Mesendoderm (in vitro differentiated cells): ENCODE measurements at regions not wholly inside any gene's neighbourhood (a gene's known extent, or its start where the extent isn't known, plus 50 kb on each side); places are given as distances from the start of the nearest gene placed in this dataset.

Experiments used
- DNase-seq: peaks from one replicate; pipeline ENCODE4 v3.0.0; 2013
- H2AK5ac ChIP-seq: 2 replicates; pipeline ENCODE4 v1.6.1; 2013; ENCODE audit warnings: low read length, inconsistent platforms
- H2BK120ac ChIP-seq: 2 replicates; pipeline ENCODE4 v1.6.1; 2013; ENCODE audit warnings: low read depth, mild to moderate bottlenecking, low read length, moderate library complexity, mixed read lengths
- H2BK15ac ChIP-seq: replicated peaks from 2 replicates; pipeline ENCODE4 v1.6.1; 2013; ENCODE audit warnings: low read depth, mild to moderate bottlenecking, moderate library complexity
- H2BK5ac ChIP-seq: 2 replicates; pipeline ENCODE4 v1.6.1; 2013; ENCODE audit warnings: low read length, inconsistent platforms
- H3K18ac ChIP-seq: 2 replicates; pipeline ENCODE4 v1.6.1; 2013; ENCODE audit warnings: mild to moderate bottlenecking, low read length, mixed read lengths
- H3K23ac ChIP-seq: one replicate; pipeline ENCODE4 v1.6.1; 2013; ENCODE audit warnings: low read length
- H3K27ac ChIP-seq: 2 replicates; pipeline ENCODE4 v1.5.1; 2013; ENCODE audit warnings: low read depth, mild to moderate bottlenecking, inconsistent platforms, low read length, moderate library complexity
- H3K27me3 ChIP-seq: 2 replicates; pipeline ENCODE4 v1.6.1; 2013; ENCODE audit warnings: low read length, control low read depth, mild to moderate bottlenecking, inconsistent platforms; ENCODE audit not compliant: insufficient read depth, poor library complexity
- H3K36me3 ChIP-seq: 2 replicates; pipeline ENCODE4 v1.6.1; 2013; ENCODE audit warnings: low read length, inconsistent platforms; ENCODE audit not compliant: control insufficient read depth, insufficient read depth
- H3K4ac ChIP-seq: one replicate; pipeline ENCODE4 v1.6.1; 2013; ENCODE audit warnings: low read depth, mild to moderate bottlenecking, low read length, moderate library complexity
- H3K4me1 ChIP-seq: 2 replicates; pipeline ENCODE4 v1.6.1; 2013; ENCODE audit warnings: low read depth, low read length, inconsistent platforms; ENCODE audit not compliant: control insufficient read depth
- H3K4me2 ChIP-seq: 2 replicates; pipeline ENCODE4 v1.6.1; 2013; ENCODE audit warnings: low read length
- H3K4me3 ChIP-seq: 2 replicates; pipeline ENCODE4 v1.5.1; 2013; ENCODE audit warnings: mild to moderate bottlenecking, low read length
- H3K56ac ChIP-seq: one replicate; pipeline ENCODE4 v1.6.1; 2013; ENCODE audit warnings: low read length
- H3K79me1 ChIP-seq: 2 replicates; pipeline ENCODE4 v1.6.1; 2013; ENCODE audit warnings: low read length, inconsistent platforms
- H3K79me2 ChIP-seq: 2 replicates; pipeline ENCODE4 v1.6.1; 2013; ENCODE audit warnings: mild to moderate bottlenecking, low read length; ENCODE audit not compliant: control insufficient read depth, insufficient read depth
- H3K9ac ChIP-seq: 2 replicates; pipeline ENCODE4 v1.6.1; 2013; ENCODE audit warnings: low read length, inconsistent platforms
- H4K5ac ChIP-seq: one replicate; pipeline ENCODE4 v1.6.1; 2013; ENCODE audit warnings: low read length
- H4K8ac ChIP-seq: one replicate; pipeline ENCODE4 v1.6.1; 2013; ENCODE audit warnings: low read depth, mild to moderate bottlenecking, control low read depth, low read length, moderate library complexity
- WGBS: extraction: QIAGEN DNeasy Blood & Tissue Kit; methylation state at CpG from one replicate; pipeline ENCODE4 v1.1.7; 2013; ENCODE audit warnings: low lambda C conversion rate, missing lambda C conversion rate; ENCODE audit not compliant: insufficient coverage; ENCODE audit errors: extremely low coverage; 5-methylcytosine and 5-hydroxymethylcytosine counted together

DNA sequence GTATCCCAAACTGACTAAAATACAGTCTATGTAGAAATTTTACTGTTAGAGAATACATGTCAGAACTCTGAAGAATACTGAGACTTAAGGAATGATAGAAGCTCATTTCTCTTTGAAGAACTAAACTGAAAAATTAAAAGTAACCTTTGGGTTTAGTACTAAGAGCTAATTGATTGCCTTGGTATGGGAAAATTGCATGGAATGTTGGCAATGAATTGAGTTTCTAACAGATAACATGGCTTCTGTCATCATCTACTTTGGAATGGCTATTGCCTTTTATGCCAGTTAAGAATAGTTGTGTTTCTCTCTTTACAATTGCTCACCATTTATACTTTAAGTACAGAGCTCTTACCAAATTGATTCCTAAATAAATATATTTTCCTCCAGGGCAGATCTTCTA lies 308.8 kb upstream of the SYT1 start:
- Histone ChIP-seq H3K79me1 (no peaks in the 10 kb centered on the region), H3K4me1 (no peaks in the 10 kb centered on the region), H2BK5ac (no peak overlapping the region), H2AK5ac (no peak overlapping the region), H3K9ac (no peak overlapping the region), H3K27me3 (no peaks in the 10 kb centered on the region), H3K4me3 (no peak overlapping the region), H4K5ac (no peak overlapping the region), H3K4ac (no peak overlapping the region), H3K36me3 (no peaks in the 10 kb centered on the region), H3K27ac (no peak overlapping the region), H2BK120ac (no peak overlapping the region), H3K56ac (no peak overlapping the region), H3K18ac (no peak overlapping the region), H3K23ac (no peak overlapping the region), H3K79me2 (no peaks in the 10 kb centered on the region), H4K8ac (no peak overlapping the region), H2BK15ac (no peak overlapping the region), H3K4me2 (no peak overlapping the region)
- peak; percentile 45 for DNase-seq

DNA sequence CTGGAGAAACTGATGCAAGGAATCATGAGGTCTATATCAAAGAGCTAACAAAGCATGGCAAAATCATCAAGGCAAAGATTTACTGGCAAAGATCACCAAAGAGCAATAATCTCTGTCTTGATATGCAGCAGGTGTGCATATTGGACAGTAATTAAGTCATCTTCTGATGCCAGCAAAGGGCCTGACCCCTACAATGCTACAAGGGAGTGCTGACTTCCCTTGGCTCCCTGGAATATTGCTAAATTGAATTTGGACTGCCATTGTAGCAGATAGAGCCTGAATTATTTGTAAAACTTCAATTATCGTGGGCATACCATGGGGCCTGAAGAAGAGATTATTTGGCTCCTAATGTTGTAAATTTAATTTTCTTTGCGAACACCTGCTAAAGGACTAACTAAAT lies 307.9 kb upstream of the SYT1 start:
- Histone ChIP-seq H3K9ac (no peak overlapping the region), H3K4me1 (no peaks in the 10 kb centered on the region), H3K23ac (no peak overlapping the region), H2BK120ac (no peak overlapping the region), H3K27me3 (no peaks in the 10 kb centered on the region), H4K5ac (no peak overlapping the region), H3K56ac (no peak overlapping the region), H3K4me2 (no peak overlapping the region), H2BK15ac (no peak overlapping the region), H3K18ac (no peak overlapping the region), H2AK5ac (no peak overlapping the region), H3K79me2 (no peaks in the 10 kb centered on the region), H3K79me1 (no peaks in the 10 kb centered on the region), H3K4ac (no peak overlapping the region), H4K8ac (no peak overlapping the region), H3K4me3 (no peak overlapping the region), H3K27ac (no peak overlapping the region), H2BK5ac (no peak overlapping the region), H3K36me3 (no peaks in the 10 kb centered on the region)
- no CpG with 5 or more reads among the region's 2 CpGs for WGBS
- no peak for DNase-seq

DNA sequence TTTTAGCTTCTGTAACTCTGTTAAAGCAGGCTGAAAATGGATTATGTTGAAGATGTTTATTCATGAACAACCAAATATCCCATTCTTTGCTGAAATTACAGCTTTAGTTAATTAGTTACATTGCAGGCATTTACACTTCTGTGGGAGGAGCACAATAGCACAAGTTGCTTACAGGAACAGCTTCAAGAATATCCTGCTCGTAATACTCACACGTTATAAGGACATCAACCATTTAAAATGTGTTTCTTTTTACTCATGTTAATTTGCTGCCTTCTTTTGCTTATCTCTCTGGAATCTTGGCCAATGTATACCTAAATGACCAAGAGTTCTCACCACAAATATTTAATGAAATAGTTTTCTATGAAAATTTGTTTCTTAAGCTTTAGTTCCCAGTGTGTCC lies 305.2 kb upstream of the SYT1 start:
- no peak overlapping the region for H2BK120ac ChIP-seq
- H3K56ac ChIP-seq, result no peak overlapping the region
- no peak overlapping the region for H3K4ac ChIP-seq
- no peak overlapping the region for H3K9ac ChIP-seq
- H3K4me1 ChIP-seq, result no peaks in the 10 kb centered on the region
- no peak overlapping the region for H3K4me3 ChIP-seq
- no peaks in the 10 kb centered on the region for H3K79me1 ChIP-seq
- no peaks in the 10 kb centered on the region for H3K79me2 ChIP-seq
- no peak overlapping the region for H4K8ac ChIP-seq
- no peaks in the 10 kb centered on the region for H3K36me3 ChIP-seq
- H3K4me2 ChIP-seq, result no peak overlapping the region
- no peak overlapping the region for H2BK15ac ChIP-seq
- H2BK5ac ChIP-seq, result no peak overlapping the region
- no peak overlapping the region for H3K18ac ChIP-seq
- no peak overlapping the region for H3K27ac ChIP-seq
- WGBS, result no CpG with 5 or more reads among the region's 2 CpGs
- no peaks in the 10 kb centered on the region for H3K27me3 ChIP-seq
- H2AK5ac ChIP-seq, result no peak overlapping the region
- H3K23ac ChIP-seq, result no peak overlapping the region
- no peak overlapping the region for H4K5ac ChIP-seq
- no peak for DNase-seq

DNA sequence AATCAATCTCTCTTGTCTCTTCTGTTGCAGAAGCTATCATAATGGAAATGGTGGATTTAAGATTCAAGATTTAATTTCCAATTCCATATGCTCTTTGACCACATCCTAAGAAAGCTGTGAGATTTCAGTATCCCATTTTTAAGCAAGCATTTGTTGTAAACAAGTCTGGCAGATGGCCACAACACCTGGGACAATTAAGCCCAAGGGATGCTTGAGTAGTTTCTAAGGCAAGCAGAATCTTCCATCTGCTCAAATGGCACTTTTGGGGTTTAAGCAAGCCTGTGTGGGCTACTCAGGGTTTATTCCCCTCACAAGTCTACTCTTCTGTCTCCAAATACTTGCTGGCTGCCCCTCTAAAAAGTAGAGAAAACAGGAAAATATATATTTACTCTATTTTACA lies 304.7 kb upstream of the SYT1 start:
- no peak overlapping the region for H3K27ac ChIP-seq
- no peak overlapping the region for H3K4me3 ChIP-seq
- no peak overlapping the region for H4K8ac ChIP-seq
- no peak for DNase-seq
- H2AK5ac ChIP-seq, result no peak overlapping the region
- H3K79me1 ChIP-seq, result no peaks in the 10 kb centered on the region
- H2BK5ac ChIP-seq, result no peak overlapping the region
- no peaks in the 10 kb centered on the region for H3K27me3 ChIP-seq
- no peaks in the 10 kb centered on the region for H3K36me3 ChIP-seq
- H3K56ac ChIP-seq, result no peak overlapping the region
- H3K4me1 ChIP-seq, result no peaks in the 10 kb centered on the region
- H3K23ac ChIP-seq, result no peak overlapping the region
- H3K4ac ChIP-seq, result no peak overlapping the region
- H3K4me2 ChIP-seq, result no peak overlapping the region
- H3K9ac ChIP-seq, result no peak overlapping the region
- no peak overlapping the region for H2BK120ac ChIP-seq
- H4K5ac ChIP-seq, result no peak overlapping the region
- no peak overlapping the region for H3K18ac ChIP-seq
- H2BK15ac ChIP-seq, result no peak overlapping the region
- H3K79me2 ChIP-seq, result no peaks in the 10 kb centered on the region

DNA sequence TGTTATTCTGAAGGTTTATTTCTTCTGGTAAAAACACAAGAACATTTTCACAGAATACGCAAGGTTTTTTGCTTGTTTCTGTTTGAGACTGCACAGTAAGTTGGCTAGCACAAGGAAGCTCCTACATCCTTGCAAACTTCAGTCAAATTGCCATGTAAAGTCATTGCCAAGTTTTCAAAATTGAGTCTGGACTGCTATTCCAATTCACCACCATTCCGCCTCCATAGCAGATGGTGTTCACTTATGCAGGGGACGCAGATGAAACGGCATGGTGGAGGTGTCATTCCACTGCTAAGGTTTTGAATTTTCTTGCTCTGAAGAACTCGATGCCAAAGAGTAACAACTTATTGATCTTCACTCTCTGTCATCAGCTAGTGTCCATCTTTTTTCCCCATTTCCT lies 303.9 kb upstream of the SYT1 start:
- Histone ChIP-seq H3K79me1 (no peaks in the 10 kb centered on the region), H3K18ac (no peak overlapping the region), H3K23ac (no peak overlapping the region), H2BK5ac (no peak overlapping the region), H3K79me2 (no peaks in the 10 kb centered on the region), H3K4me3 (no peak overlapping the region), H3K27me3 (no peaks in the 10 kb centered on the region), H3K9ac (no peak overlapping the region), H4K5ac (no peak overlapping the region), H3K4me1 (no peaks in the 10 kb centered on the region), H2BK120ac (no peak overlapping the region), H3K4me2 (no peak overlapping the region), H3K27ac (no peak overlapping the region), H2BK15ac (no peak overlapping the region), H3K56ac (no peak overlapping the region), H3K4ac (no peak overlapping the region), H2AK5ac (no peak overlapping the region), H4K8ac (no peak overlapping the region), H3K36me3 (no peaks in the 10 kb centered on the region)
- DNase-seq, result no peak
- WGBS, result no CpG with 5 or more reads among the region's 5 CpGs

DNA sequence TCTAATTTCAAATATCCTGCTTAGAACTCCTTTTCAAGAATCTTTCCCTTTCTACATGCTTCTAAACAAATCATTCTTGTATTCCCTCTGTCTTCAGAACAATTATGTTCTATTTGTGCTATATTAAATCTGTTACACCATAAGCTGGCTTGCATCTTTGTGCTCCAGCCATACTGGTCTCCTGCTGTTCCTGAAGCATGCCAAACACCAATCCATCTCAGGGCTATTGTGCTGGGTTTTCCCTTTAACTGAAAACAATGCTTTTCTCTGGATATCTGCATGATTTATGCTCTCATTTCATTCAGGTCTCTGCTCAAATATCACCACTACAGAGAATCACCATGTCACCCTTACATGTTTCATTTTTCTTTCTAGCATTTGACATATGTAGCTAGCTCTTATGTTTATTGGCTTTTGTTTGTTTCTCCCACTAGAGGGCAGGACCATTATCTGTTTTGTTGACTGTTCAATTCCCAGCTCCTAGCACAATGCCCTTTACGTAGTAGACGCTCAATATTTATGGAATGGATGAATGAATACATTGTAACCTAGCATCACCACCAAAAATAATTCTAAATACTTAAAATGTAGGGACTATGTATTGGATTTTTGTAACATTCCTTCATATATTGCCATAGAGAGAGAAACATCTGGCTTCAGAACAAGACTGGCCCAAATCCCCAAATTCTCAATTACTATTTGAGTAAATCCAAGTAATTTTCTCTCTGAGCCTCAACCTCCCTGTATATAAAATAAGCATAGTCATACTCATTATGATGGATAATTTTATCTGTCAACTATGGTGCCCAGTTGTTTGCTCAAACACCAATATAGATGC lies 302.0 kb upstream of the SYT1 start:
- no peak overlapping the region for H2BK15ac ChIP-seq
- H4K5ac ChIP-seq, result no peak overlapping the region
- H3K56ac ChIP-seq, result no peak overlapping the region
- H3K23ac ChIP-seq, result no peak overlapping the region
- no peak overlapping the region for H4K8ac ChIP-seq
- no peak overlapping the region for H2BK120ac ChIP-seq
- H2BK5ac ChIP-seq, result no peak overlapping the region
- no peak overlapping the region for H3K27ac ChIP-seq
- no peaks in the 10 kb centered on the region for H3K36me3 ChIP-seq
- no peaks in the 10 kb centered on the region for H3K79me2 ChIP-seq
- no CpG with 5 or more reads among the region's 2 CpGs for WGBS
- H2AK5ac ChIP-seq, result no peak overlapping the region
- H3K4me3 ChIP-seq, result no peak overlapping the region
- no peaks in the 10 kb centered on the region for H3K4me1 ChIP-seq
- H3K4ac ChIP-seq, result no peak overlapping the region
- H3K9ac ChIP-seq, result no peak overlapping the region
- H3K79me1 ChIP-seq, result no peaks in the 10 kb centered on the region
- no peak overlapping the region for H3K4me2 ChIP-seq
- H3K27me3 ChIP-seq, result no peaks in the 10 kb centered on the region
- peak; percentile 54 for DNase-seq
- no peak overlapping the region for H3K18ac ChIP-seq
